Panc1 (cell line): ENCODE measurements at regions not wholly inside any gene's neighbourhood (a gene's known extent, or its start where the extent isn't known, plus 50 kb on each side); places are given as distances from the start of the nearest gene placed in this dataset.

Source experiments
- POLR2AphosphoS5 ChIP-seq: IDR thresholded peaks from 2 replicates; pipeline ENCODE4 v1.6.1; 2012; ENCODE audit warnings: mild to moderate bottlenecking, low read depth, low read length, moderate library complexity
- TF ChIP-seq, protein P1 (sequence below): fragments of 450-650 bp; IDR thresholded peaks from 2 replicates; pipeline ENCODE4 v1.5.1; 2017; ENCODE audit warnings: mild to moderate bottlenecking

DNA sequence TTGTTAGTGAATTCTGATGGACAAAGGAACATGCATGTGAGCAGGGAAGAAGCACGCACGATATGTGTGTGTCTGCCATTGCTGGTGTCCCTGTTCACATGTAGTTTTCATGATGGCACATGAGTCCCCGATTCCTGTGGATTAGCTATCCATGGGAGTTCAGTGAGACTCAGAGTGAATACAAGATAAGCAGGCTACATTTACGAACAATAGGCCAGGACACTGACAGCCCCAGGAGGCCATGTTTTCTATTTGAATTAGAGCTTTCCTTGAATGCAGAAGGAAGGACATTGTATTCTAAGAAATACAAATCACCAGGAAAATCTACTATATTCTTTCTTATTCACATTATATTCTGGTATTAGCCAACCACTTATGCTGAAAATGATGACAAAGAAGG lies 171.4 kb downstream of the PPP1R2C start:
- TF ChIP-seq, protein P1, sequence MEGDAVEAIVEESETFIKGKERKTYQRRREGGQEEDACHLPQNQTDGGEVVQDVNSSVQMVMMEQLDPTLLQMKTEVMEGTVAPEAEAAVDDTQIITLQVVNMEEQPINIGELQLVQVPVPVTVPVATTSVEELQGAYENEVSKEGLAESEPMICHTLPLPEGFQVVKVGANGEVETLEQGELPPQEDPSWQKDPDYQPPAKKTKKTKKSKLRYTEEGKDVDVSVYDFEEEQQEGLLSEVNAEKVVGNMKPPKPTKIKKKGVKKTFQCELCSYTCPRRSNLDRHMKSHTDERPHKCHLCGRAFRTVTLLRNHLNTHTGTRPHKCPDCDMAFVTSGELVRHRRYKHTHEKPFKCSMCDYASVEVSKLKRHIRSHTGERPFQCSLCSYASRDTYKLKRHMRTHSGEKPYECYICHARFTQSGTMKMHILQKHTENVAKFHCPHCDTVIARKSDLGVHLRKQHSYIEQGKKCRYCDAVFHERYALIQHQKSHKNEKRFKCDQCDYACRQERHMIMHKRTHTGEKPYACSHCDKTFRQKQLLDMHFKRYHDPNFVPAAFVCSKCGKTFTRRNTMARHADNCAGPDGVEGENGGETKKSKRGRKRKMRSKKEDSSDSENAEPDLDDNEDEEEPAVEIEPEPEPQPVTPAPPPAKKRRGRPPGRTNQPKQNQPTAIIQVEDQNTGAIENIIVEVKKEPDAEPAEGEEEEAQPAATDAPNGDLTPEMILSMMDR = no peak
- no peak for TF ChIP-seq POLR2AphosphoS5
